Panc1 (cell line): ENCODE measurements at regions not wholly inside any gene's neighbourhood (a gene's known extent, or its start where the extent isn't known, plus 50 kb on each side); places are given as distances from the start of the nearest gene placed in this dataset.

Source experiments
- ATAC-seq: fragments of 200-7000 bp; cut with Tn5 transposase; 2 replicates; pipeline ENCODE4 v1.9.1; 2020; ENCODE audit warnings: mild to moderate bottlenecking, moderate library complexity
- BruUV-seq: library from RNA; stranded (reverse); fragments of 400-500 nt; replicated peaks from 2 replicates; lab custom pipeline; 2021; lab: Mats Ljungman, UMichigan
- CTCF ChIA-PET: fragments of 300-600 bp; sonication (Branson Sonifier 250); formaldehyde crosslinking; loops from one replicate; lab custom pipeline; 2022; ENCODE audit warnings: antibody characterized with exemption; lab: Charles Lee
- POLR2A ChIA-PET: fragments of 300-600 bp; sonication (Branson Sonifier 250); formaldehyde crosslinking; loops from one replicate; lab custom pipeline; 2022; ENCODE audit warnings: antibody characterized with exemption; lab: Charles Lee
- DNase-seq: peaks from one replicate; pipeline ENCODE4 v3.0.0-alpha.2; 2010; ENCODE audit warnings: low read depth, low spot score
- H3K27ac ChIP-seq: 2 replicates; pipeline ENCODE4 v1.5.1; 2011; ENCODE audit warnings: mild to moderate bottlenecking, low read length, inconsistent platforms
- H3K27me3 ChIP-seq: fragments of 200-500 bp; sonication (Bioruptor generic); 2 replicates; pipeline ENCODE4 v1.6.0; 2014; ENCODE audit warnings: low read length, inconsistent platforms; ENCODE audit not compliant: control insufficient read depth, insufficient read depth
- H3K36me3 ChIP-seq: fragments of 200-500 bp; sonication (Bioruptor generic); 2 replicates; pipeline ENCODE4 v1.5.1; 2014; ENCODE audit warnings: inconsistent platforms, mild to moderate bottlenecking, low read length, moderate library complexity; ENCODE audit not compliant: control insufficient read depth, insufficient read depth
- H3K4me1 ChIP-seq: 2 replicates; pipeline ENCODE4 v1.5.1; 2011; ENCODE audit warnings: inconsistent platforms, mild to moderate bottlenecking, low read length, moderate library complexity; ENCODE audit not compliant: control insufficient read depth, insufficient read depth
- H3K4me3 ChIP-seq, 2 experiments: 2 replicates each; pipeline ENCODE4 v1.5.1; 2011 to 2012; ENCODE audit warnings: low read depth in 2 of 2, low read length in 2 of 2, mild to moderate bottlenecking in 2 of 2, inconsistent platforms in 1 of 2, moderate library complexity in 1 of 2
- H3K9me3 ChIP-seq: fragments of 200-500 bp; sonication (Bioruptor generic); 2 replicates; pipeline ENCODE4 v1.5.1; 2014; ENCODE audit warnings: low read depth, mild to moderate bottlenecking, inconsistent platforms, low read length, moderate library complexity; ENCODE audit not compliant: control insufficient read depth, insufficient read depth
- POLR2AphosphoS5 ChIP-seq: IDR thresholded peaks from 2 replicates; pipeline ENCODE4 v1.6.1; 2012; ENCODE audit warnings: mild to moderate bottlenecking, low read depth, low read length, moderate library complexity
- SIN3A ChIP-seq: IDR thresholded peaks from 2 replicates; pipeline ENCODE4 v1.6.1; 2012; ENCODE audit warnings: low read depth, mild to moderate bottlenecking, low read length, moderate library complexity, borderline replicate concordance; ENCODE audit not compliant: insufficient read depth
- TCF7L2 ChIP-seq: IDR thresholded peaks from 2 replicates; pipeline ENCODE4 v1.6.1; 2011; ENCODE audit warnings: mild to moderate bottlenecking, low read depth, low read length, inconsistent platforms
- in situ Hi-C: cut with HindIII; loops from 2 replicates; pipeline ENCODE4 v1.10.0; 2016; ENCODE audit warnings: low sequenced_read_pairs, low pct_unique_long_range_greater_than_20kb
- intact Hi-C: fragments of 100-400 bp; cut with micrococcal nuclease; formaldehyde crosslinking; loops from one replicate; pipeline ENCODE4 v1.10.0; 2022; ENCODE audit not compliant: unreplicated experiment
- TF ChIP-seq, protein P1 (sequence below), 2 experiments: IDR thresholded peaks; 2 replicates each; pipeline ENCODE4 v1.6.1; 2011 to 2012; ENCODE audit warnings: low read depth in 2 of 2, control low read depth in 1 of 2, low read length in 1 of 2, mild to moderate bottlenecking in 1 of 2, moderate library complexity in 1 of 2; ENCODE audit not compliant: insufficient read depth in 1 of 2
- TF ChIP-seq, protein P2 (sequence below): fragments of 450-650 bp; IDR thresholded peaks from 2 replicates; pipeline ENCODE4 v1.5.1; 2017; ENCODE audit warnings: mild to moderate bottlenecking

DNA sequence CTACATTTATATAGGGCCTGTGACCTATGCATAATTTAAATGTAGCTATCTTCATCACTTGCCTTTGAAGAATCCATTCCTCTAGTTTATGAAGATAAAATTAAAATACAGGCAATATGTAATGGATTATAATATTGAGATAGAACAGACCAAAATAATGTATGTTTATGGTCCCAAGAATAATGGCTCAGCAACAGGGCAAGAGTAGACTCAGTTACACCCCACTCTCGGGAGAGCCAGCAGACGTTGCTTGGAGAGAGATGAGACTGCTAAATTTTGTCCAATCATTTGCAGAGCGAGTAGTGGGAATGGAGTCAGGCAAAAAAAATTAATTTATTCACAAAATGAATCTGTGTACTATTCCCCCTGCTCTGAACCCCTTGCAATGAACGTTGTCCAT, 223.2 kb upstream of the FAT4 start:
- Histone ChIP-seq H3K36me3 (no peaks in the 10 kb centered on the region), H3K27me3 (no peaks in the 10 kb centered on the region), H3K4me1 (no peaks in the 10 kb centered on the region), H3K4me3 (no peak overlapping the region), H3K27ac (no peak overlapping the region), H3K9me3 (no peaks in the 10 kb centered on the region)
- in situ Hi-C loops (no loop called here), intact Hi-C loops (no loop called here)
- no peak for ATAC-seq
- TF ChIP-seq, protein P1, sequence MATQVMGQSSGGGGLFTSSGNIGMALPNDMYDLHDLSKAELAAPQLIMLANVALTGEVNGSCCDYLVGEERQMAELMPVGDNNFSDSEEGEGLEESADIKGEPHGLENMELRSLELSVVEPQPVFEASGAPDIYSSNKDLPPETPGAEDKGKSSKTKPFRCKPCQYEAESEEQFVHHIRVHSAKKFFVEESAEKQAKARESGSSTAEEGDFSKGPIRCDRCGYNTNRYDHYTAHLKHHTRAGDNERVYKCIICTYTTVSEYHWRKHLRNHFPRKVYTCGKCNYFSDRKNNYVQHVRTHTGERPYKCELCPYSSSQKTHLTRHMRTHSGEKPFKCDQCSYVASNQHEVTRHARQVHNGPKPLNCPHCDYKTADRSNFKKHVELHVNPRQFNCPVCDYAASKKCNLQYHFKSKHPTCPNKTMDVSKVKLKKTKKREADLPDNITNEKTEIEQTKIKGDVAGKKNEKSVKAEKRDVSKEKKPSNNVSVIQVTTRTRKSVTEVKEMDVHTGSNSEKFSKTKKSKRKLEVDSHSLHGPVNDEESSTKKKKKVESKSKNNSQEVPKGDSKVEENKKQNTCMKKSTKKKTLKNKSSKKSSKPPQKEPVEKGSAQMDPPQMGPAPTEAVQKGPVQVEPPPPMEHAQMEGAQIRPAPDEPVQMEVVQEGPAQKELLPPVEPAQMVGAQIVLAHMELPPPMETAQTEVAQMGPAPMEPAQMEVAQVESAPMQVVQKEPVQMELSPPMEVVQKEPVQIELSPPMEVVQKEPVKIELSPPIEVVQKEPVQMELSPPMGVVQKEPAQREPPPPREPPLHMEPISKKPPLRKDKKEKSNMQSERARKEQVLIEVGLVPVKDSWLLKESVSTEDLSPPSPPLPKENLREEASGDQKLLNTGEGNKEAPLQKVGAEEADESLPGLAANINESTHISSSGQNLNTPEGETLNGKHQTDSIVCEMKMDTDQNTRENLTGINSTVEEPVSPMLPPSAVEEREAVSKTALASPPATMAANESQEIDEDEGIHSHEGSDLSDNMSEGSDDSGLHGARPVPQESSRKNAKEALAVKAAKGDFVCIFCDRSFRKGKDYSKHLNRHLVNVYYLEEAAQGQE (IDR thresholded peaks at IDR 0.05; ENCODE audit: insufficient read depth in 1 of 2, low read depth in 2 of 2, low read length in 1 of 2) = no peak
- TF ChIP-seq, protein P2, sequence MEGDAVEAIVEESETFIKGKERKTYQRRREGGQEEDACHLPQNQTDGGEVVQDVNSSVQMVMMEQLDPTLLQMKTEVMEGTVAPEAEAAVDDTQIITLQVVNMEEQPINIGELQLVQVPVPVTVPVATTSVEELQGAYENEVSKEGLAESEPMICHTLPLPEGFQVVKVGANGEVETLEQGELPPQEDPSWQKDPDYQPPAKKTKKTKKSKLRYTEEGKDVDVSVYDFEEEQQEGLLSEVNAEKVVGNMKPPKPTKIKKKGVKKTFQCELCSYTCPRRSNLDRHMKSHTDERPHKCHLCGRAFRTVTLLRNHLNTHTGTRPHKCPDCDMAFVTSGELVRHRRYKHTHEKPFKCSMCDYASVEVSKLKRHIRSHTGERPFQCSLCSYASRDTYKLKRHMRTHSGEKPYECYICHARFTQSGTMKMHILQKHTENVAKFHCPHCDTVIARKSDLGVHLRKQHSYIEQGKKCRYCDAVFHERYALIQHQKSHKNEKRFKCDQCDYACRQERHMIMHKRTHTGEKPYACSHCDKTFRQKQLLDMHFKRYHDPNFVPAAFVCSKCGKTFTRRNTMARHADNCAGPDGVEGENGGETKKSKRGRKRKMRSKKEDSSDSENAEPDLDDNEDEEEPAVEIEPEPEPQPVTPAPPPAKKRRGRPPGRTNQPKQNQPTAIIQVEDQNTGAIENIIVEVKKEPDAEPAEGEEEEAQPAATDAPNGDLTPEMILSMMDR = no peak
- no peak for TF ChIP-seq SIN3A
- no peak for TF ChIP-seq TCF7L2
- TF ChIP-seq POLR2AphosphoS5 = no peak
- no peak for DNase-seq
- POLR2A ChIA-PET = no interaction called here
- no TSS peak for BruUV-seq
- CTCF ChIA-PET = no interaction called here

DNA sequence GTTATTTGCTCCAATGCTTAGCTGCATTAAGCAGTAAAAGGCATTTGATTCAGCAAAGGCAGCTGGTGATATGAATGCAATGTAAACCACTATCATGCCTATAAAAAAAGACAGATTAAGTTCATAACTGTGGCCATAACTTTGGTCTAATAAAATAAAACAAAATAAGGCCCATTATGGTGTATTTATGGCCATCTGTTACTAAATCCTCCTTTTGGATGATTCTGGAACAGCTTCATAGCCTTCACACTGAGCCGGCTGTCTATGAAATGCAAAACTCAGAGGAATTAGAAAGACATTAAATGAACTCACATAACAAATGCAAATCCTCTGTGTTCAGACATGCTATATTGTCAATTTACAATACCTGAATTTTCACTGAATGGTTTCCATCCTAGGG, 223.7 kb upstream of the FAT4 start:
- Histone ChIP-seq H3K27ac (no peak overlapping the region), H3K4me1 (no peaks in the 10 kb centered on the region), H3K4me3 (no peak overlapping the region), H3K9me3 (no peaks in the 10 kb centered on the region), H3K36me3 (no peaks in the 10 kb centered on the region), H3K27me3 (no peaks in the 10 kb centered on the region)
- intact Hi-C loops (no loop called here), in situ Hi-C loops (no loop called here)
- ChIA-PET POLR2A (no interaction called here), CTCF (no interaction called here)
- TF ChIP-seq TCF7L2 (no peak), POLR2AphosphoS5 (no peak)
- TF ChIP-seq, protein P1 (IDR thresholded peaks at IDR 0.05; ENCODE audit: insufficient read depth in 1 of 2, low read depth in 2 of 2, low read length in 1 of 2) = no peak
- DNase-seq = no peak
- no TSS peak for BruUV-seq
- no peak for ATAC-seq
